HepG2 (cell line): ENCODE measurements at regions not wholly inside any gene's neighbourhood (a gene's known extent, or its start where the extent isn't known, plus 50 kb on each side); places are given as distances from the start of the nearest gene placed in this dataset.
A peak's percentile ranks its signal among the peaks of the same experiment; 100 is the strongest.

ENCODE experiments used
- ARNT ChIP-seq: fragments of 450-650 bp; IDR thresholded peaks from 2 replicates; pipeline ENCODE4 v1.6.1; 2017
- GFI1 ChIP-seq: sonication (generic); formaldehyde crosslinking; IDR thresholded peaks from 2 replicates; pipeline ENCODE4 v1.5.0; 2020; ENCODE audit warnings: missing genetic modification reagents, mild to moderate bottlenecking, borderline replicate concordance
- HOXA9 ChIP-seq: sonication (generic); formaldehyde crosslinking; IDR thresholded peaks from 2 replicates; pipeline ENCODE4 v1.8.1; 2022; ENCODE audit warnings: missing genetic modification reagents, mild to moderate bottlenecking, moderate library complexity, borderline replicate concordance
- SETDB1 ChIP-seq: sonication (generic); formaldehyde crosslinking; IDR thresholded peaks from 2 replicates; pipeline ENCODE4 v1.5.1; 2020; ENCODE audit warnings: missing genetic modification reagents, mild to moderate bottlenecking, borderline replicate concordance
- SIN3B ChIP-seq: fragments of 150-350 bp; IDR thresholded peaks from 2 replicates; pipeline ENCODE4 v1.6.1; 2014; ENCODE audit warnings: low read length
- ZC3H13 ChIP-seq: sonication (generic); formaldehyde crosslinking; IDR thresholded peaks from 2 replicates; pipeline ENCODE4 v1.8.1; 2023; ENCODE audit warnings: mild to moderate bottlenecking, missing genetic modification reagents, moderate library complexity
- ZFX ChIP-seq: sonication (generic); formaldehyde crosslinking; IDR thresholded peaks from 2 replicates; pipeline ENCODE4 v1.4.0; 2020; ENCODE audit warnings: mild to moderate bottlenecking, low read depth, missing genetic modification reagents, moderate library complexity
- ZNF205 ChIP-seq: IDR thresholded peaks from 2 replicates; pipeline ENCODE4 v1.6.1; 2018; ENCODE audit warnings: missing biosample characterization, missing genetic modification reagents
- ZNF263 ChIP-seq: sonication (generic); formaldehyde crosslinking; IDR thresholded peaks from 2 replicates; pipeline ENCODE4 v1.4.0; 2020; ENCODE audit warnings: missing genetic modification reagents
- ZZZ3 ChIP-seq: sonication (generic); formaldehyde crosslinking; IDR thresholded peaks from 2 replicates; pipeline ENCODE4 v1.4.0; 2020; ENCODE audit warnings: missing genetic modification reagents, mild to moderate bottlenecking, borderline replicate concordance
- TF ChIP-seq, protein P1 (sequence below): IDR thresholded peaks from 2 replicates; pipeline ENCODE4 v1.6.1; 2018; ENCODE audit warnings: missing genetic modification reagents
- TF ChIP-seq, protein P2 (sequence below): sonication (generic); formaldehyde crosslinking; IDR thresholded peaks from 2 replicates; pipeline ENCODE4 v1.5.1; 2020; ENCODE audit warnings: mild to moderate bottlenecking, missing genetic modification reagents, borderline replicate concordance
- TF ChIP-seq, protein P3 (sequence below): sonication (generic); formaldehyde crosslinking; IDR thresholded peaks from 2 replicates; pipeline ENCODE4 v1.4.0; 2020; ENCODE audit warnings: mild to moderate bottlenecking, low read depth, missing genetic modification reagents
- TF ChIP-seq, protein P4 (sequence below): sonication (generic); formaldehyde crosslinking; conservative IDR thresholded peaks from 2 replicates; pipeline ENCODE4 v1.4.0; 2020; ENCODE audit warnings: missing genetic modification reagents
- TF ChIP-seq, protein P5 (sequence below): IDR thresholded peaks from 2 replicates; pipeline ENCODE4 v1.4.0; 2020; ENCODE audit warnings: mild to moderate bottlenecking, missing genetic modification reagents

DNA sequence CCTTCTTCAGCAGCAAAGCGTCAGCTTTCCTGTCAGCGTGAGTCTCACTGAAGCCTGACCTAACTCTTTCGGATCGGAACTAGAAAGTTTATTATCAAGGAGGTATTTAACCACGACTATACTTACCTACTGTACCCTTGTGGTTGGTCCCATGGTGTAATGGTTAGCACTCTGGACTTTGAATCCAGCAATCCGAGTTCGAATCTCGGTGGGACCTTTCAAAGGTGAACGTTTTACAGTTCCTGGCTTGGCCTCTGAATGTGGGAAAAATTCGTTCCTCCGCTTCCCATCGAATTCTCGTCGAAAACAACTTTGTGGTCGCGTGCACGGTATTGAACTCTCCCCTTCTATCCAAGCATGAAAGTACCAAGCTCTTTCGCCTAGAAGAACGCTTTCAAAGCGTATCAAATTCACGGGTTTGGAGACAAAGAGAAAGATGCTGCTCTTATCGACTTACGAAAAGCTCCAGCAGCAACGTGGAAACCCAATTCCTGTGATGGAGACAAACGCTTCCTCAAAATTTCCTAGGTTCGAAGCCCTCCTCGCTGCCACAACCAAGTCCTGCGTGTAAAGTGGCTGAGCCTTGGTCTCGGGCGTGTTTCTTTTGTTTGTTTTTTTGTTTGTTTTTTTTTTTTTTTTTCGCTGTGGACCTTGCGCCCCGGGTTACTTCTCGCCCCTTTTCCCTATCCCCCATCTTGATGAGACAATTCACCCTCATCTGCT lies 63.7 kb downstream of the GPX5 start (continued):
- TF ChIP-seq, protein P1, sequence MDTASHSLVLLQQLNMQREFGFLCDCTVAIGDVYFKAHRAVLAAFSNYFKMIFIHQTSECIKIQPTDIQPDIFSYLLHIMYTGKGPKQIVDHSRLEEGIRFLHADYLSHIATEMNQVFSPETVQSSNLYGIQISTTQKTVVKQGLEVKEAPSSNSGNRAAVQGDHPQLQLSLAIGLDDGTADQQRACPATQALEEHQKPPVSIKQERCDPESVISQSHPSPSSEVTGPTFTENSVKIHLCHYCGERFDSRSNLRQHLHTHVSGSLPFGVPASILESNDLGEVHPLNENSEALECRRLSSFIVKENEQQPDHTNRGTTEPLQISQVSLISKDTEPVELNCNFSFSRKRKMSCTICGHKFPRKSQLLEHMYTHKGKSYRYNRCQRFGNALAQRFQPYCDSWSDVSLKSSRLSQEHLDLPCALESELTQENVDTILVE = peak; percentile 95
- no peak for TF ChIP-seq ARNT
- no peak for TF ChIP-seq HOXA9
- TF ChIP-seq SETDB1 (CRISPR knock-in tag) = no peak
- TF ChIP-seq, protein P2, sequence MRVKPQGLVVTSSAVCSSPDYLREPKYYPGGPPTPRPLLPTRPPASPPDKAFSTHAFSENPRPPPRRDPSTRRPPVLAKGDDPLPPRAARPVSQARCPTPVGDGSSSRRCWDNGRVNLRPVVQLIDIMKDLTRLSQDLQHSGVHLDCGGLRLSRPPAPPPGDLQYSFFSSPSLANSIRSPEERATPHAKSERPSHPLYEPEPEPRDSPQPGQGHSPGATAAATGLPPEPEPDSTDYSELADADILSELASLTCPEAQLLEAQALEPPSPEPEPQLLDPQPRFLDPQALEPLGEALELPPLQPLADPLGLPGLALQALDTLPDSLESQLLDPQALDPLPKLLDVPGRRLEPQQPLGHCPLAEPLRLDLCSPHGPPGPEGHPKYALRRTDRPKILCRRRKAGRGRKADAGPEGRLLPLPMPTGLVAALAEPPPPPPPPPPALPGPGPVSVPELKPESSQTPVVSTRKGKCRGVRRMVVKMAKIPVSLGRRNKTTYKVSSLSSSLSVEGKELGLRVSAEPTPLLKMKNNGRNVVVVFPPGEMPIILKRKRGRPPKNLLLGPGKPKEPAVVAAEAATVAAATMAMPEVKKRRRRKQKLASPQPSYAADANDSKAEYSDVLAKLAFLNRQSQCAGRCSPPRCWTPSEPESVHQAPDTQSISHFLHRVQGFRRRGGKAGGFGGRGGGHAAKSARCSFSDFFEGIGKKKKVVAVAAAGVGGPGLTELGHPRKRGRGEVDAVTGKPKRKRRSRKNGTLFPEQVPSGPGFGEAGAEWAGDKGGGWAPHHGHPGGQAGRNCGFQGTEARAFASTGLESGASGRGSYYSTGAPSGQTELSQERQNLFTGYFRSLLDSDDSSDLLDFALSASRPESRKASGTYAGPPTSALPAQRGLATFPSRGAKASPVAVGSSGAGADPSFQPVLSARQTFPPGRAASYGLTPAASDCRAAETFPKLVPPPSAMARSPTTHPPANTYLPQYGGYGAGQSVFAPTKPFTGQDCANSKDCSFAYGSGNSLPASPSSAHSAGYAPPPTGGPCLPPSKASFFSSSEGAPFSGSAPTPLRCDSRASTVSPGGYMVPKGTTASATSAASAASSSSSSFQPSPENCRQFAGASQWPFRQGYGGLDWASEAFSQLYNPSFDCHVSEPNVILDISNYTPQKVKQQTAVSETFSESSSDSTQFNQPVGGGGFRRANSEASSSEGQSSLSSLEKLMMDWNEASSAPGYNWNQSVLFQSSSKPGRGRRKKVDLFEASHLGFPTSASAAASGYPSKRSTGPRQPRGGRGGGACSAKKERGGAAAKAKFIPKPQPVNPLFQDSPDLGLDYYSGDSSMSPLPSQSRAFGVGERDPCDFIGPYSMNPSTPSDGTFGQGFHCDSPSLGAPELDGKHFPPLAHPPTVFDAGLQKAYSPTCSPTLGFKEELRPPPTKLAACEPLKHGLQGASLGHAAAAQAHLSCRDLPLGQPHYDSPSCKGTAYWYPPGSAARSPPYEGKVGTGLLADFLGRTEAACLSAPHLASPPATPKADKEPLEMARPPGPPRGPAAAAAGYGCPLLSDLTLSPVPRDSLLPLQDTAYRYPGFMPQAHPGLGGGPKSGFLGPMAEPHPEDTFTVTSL (CRISPR knock-in tag) = peak; percentile 70; the same call in 1 of the 2 replicates
- TF ChIP-seq ZC3H13 (CRISPR knock-in tag) = no peak
- no peak; the same call in 1 of the 2 replicates for TF ChIP-seq SIN3B
- peak; percentile 44; the same call in 1 of the 2 replicates for TF ChIP-seq ZFX (CRISPR knock-in tag)
- TF ChIP-seq ZZZ3 (CRISPR knock-in tag) = no peak
- peak; percentile 21; the same call in 1 of the 2 replicates for TF ChIP-seq GFI1 (CRISPR knock-in tag)
- TF ChIP-seq, protein P3, sequence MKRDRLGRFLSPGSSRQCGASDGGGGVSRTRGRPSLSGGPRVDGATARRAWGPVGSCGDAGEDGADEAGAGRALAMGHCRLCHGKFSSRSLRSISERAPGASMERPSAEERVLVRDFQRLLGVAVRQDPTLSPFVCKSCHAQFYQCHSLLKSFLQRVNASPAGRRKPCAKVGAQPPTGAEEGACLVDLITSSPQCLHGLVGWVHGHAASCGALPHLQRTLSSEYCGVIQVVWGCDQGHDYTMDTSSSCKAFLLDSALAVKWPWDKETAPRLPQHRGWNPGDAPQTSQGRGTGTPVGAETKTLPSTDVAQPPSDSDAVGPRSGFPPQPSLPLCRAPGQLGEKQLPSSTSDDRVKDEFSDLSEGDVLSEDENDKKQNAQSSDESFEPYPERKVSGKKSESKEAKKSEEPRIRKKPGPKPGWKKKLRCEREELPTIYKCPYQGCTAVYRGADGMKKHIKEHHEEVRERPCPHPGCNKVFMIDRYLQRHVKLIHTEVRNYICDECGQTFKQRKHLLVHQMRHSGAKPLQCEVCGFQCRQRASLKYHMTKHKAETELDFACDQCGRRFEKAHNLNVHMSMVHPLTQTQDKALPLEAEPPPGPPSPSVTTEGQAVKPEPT (CRISPR knock-in tag) = no peak
- TF ChIP-seq, protein P4, sequence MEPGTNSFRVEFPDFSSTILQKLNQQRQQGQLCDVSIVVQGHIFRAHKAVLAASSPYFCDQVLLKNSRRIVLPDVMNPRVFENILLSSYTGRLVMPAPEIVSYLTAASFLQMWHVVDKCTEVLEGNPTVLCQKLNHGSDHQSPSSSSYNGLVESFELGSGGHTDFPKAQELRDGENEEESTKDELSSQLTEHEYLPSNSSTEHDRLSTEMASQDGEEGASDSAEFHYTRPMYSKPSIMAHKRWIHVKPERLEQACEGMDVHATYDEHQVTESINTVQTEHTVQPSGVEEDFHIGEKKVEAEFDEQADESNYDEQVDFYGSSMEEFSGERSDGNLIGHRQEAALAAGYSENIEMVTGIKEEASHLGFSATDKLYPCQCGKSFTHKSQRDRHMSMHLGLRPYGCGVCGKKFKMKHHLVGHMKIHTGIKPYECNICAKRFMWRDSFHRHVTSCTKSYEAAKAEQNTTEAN (CRISPR knock-in tag) = peak; percentile 69; the same call in 1 of the 2 replicates
- TF ChIP-seq, protein P5, sequence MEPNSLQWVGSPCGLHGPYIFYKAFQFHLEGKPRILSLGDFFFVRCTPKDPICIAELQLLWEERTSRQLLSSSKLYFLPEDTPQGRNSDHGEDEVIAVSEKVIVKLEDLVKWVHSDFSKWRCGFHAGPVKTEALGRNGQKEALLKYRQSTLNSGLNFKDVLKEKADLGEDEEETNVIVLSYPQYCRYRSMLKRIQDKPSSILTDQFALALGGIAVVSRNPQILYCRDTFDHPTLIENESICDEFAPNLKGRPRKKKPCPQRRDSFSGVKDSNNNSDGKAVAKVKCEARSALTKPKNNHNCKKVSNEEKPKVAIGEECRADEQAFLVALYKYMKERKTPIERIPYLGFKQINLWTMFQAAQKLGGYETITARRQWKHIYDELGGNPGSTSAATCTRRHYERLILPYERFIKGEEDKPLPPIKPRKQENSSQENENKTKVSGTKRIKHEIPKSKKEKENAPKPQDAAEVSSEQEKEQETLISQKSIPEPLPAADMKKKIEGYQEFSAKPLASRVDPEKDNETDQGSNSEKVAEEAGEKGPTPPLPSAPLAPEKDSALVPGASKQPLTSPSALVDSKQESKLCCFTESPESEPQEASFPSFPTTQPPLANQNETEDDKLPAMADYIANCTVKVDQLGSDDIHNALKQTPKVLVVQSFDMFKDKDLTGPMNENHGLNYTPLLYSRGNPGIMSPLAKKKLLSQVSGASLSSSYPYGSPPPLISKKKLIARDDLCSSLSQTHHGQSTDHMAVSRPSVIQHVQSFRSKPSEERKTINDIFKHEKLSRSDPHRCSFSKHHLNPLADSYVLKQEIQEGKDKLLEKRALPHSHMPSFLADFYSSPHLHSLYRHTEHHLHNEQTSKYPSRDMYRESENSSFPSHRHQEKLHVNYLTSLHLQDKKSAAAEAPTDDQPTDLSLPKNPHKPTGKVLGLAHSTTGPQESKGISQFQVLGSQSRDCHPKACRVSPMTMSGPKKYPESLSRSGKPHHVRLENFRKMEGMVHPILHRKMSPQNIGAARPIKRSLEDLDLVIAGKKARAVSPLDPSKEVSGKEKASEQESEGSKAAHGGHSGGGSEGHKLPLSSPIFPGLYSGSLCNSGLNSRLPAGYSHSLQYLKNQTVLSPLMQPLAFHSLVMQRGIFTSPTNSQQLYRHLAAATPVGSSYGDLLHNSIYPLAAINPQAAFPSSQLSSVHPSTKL = peak; percentile 93
- TF ChIP-seq ZNF205 = peak; percentile 93
- TF ChIP-seq ZNF263 (CRISPR knock-in tag) = no peak
